WTC11 (cell line): ENCODE measurements at regions not wholly inside any gene's neighbourhood (a gene's known extent, or its start where the extent isn't known, plus 50 kb on each side); places are given as distances from the start of the nearest gene placed in this dataset.

Source experiments
- ATAC-seq: fragments of 200-7000 bp; cut with Tn5 transposase; 2 replicates; pipeline ENCODE4 v1.10.0; 2021; ENCODE audit warnings: mild to moderate bottlenecking, moderate library complexity
- CTCF ChIA-PET: fragments of 300-600 bp; sonication (Branson Sonifier 250); formaldehyde crosslinking; loops from one replicate; lab custom pipeline; 2021; ENCODE audit warnings: antibody characterized with exemption; lab: Charles Lee
- POLR2A ChIA-PET: fragments of 350-600 bp; sonication (Branson Sonifier 250); formaldehyde crosslinking; loops from one replicate; lab custom pipeline; 2021; ENCODE audit warnings: antibody characterized with exemption; lab: Charles Lee
- DNase-seq: peaks from one replicate; pipeline ENCODE4 v3.0.0; 2021; ENCODE audit warnings: low spot score
- H3K27ac Mint-ChIP-seq: 2 replicates; pipeline ENCODE4 v1.8.0; 2021; ENCODE audit warnings: mixed read lengths
- H3K27me3 Mint-ChIP-seq: 2 replicates; pipeline ENCODE4 v1.8.0; 2021; ENCODE audit warnings: low read depth, mild to moderate bottlenecking, moderate library complexity, mixed read lengths
- H3K36me3 Mint-ChIP-seq: 2 replicates; pipeline ENCODE4 v1.8.0; 2021; ENCODE audit warnings: mixed read lengths
- H3K4me1 Mint-ChIP-seq: 2 replicates; pipeline ENCODE4 v1.8.0; 2022; ENCODE audit warnings: mixed read lengths
- H3K4me3 Mint-ChIP-seq: 2 replicates; pipeline ENCODE4 v1.8.0; 2021; ENCODE audit warnings: mild to moderate bottlenecking, moderate library complexity, mixed read lengths
- H3K9me3 Mint-ChIP-seq: 2 replicates; pipeline ENCODE4 v1.8.0; 2021; ENCODE audit warnings: mixed read lengths
- CBFB ChIP-seq: sonication (generic); formaldehyde crosslinking; IDR thresholded peaks from 2 replicates; pipeline ENCODE4 v1.8.1; 2022; ENCODE audit warnings: mild to moderate bottlenecking, low read depth, missing genetic modification reagents
- GABPB1 ChIP-seq: sonication (generic); formaldehyde crosslinking; IDR thresholded peaks from 2 replicates; pipeline ENCODE4 v1.8.1; 2023; ENCODE audit warnings: mild to moderate bottlenecking, missing genetic modification reagents
- GTF2I ChIP-seq: fragments of 250-450 bp; sonication (Bioruptor Pico); conservative IDR thresholded peaks from 2 replicates; pipeline ENCODE4 v1.4.0; 2021; ENCODE audit warnings: mild to moderate bottlenecking
- MYBL2 ChIP-seq: sonication (generic); formaldehyde crosslinking; IDR thresholded peaks from 2 replicates; pipeline ENCODE4 v1.8.1; 2023; ENCODE audit warnings: mild to moderate bottlenecking, moderate library complexity, missing genetic modification reagents
- TF ChIP-seq, protein P1 (sequence below): sonication (generic); formaldehyde crosslinking; IDR thresholded peaks from 2 replicates; pipeline ENCODE4 v1.8.1; 2022; ENCODE audit warnings: mild to moderate bottlenecking, moderate library complexity, missing genetic modification reagents
- TF ChIP-seq, protein P2 (sequence below): fragments of 250-450 bp; sonication (Bioruptor Pico); IDR thresholded peaks from 2 replicates; pipeline ENCODE4 v1.9.0; 2021; ENCODE audit warnings: mild to moderate bottlenecking
- TF ChIP-seq, protein P3 (sequence below): sonication (generic); formaldehyde crosslinking; IDR thresholded peaks from 2 replicates; pipeline ENCODE4 v1.8.1; 2022; ENCODE audit warnings: low read depth, missing genetic modification reagents, borderline replicate concordance
- TF ChIP-seq, protein P4 (sequence below): sonication (generic); formaldehyde crosslinking; IDR thresholded peaks from 2 replicates; pipeline ENCODE4 v1.8.1; 2023; ENCODE audit warnings: mild to moderate bottlenecking, missing genetic modification reagents

DNA sequence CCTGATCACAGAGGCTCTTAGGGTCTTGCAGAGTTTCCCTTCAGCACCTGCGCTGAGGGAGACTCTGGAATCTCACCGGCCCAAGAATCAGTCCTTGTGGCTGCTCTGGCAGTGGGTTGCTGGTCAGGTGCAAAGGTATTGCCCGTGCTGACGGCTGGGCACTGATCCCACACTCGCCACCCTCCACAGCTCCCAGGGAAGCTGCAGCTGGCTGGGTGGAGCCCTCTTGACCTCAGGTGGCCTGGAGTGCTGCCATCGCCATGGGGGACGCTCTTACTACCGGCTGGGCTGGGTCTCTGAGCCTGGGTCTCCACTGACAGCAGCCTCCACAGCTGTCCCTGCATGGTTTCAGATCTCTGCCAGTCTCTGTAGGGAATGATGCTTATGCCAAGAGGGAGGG is 52.6 kb upstream of the EPHB3 start (continued):
- TF ChIP-seq, protein P1, sequence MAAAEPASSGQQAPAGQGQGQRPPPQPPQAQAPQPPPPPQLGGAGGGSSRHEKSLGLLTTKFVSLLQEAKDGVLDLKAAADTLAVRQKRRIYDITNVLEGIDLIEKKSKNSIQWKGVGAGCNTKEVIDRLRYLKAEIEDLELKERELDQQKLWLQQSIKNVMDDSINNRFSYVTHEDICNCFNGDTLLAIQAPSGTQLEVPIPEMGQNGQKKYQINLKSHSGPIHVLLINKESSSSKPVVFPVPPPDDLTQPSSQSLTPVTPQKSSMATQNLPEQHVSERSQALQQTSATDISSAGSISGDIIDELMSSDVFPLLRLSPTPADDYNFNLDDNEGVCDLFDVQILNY (CRISPR knock-in tag): no peak
- no peak for TF ChIP-seq CBFB (CRISPR knock-in tag)
- TF ChIP-seq GABPB1 (CRISPR knock-in tag): no peak
- TF ChIP-seq, protein P2, sequence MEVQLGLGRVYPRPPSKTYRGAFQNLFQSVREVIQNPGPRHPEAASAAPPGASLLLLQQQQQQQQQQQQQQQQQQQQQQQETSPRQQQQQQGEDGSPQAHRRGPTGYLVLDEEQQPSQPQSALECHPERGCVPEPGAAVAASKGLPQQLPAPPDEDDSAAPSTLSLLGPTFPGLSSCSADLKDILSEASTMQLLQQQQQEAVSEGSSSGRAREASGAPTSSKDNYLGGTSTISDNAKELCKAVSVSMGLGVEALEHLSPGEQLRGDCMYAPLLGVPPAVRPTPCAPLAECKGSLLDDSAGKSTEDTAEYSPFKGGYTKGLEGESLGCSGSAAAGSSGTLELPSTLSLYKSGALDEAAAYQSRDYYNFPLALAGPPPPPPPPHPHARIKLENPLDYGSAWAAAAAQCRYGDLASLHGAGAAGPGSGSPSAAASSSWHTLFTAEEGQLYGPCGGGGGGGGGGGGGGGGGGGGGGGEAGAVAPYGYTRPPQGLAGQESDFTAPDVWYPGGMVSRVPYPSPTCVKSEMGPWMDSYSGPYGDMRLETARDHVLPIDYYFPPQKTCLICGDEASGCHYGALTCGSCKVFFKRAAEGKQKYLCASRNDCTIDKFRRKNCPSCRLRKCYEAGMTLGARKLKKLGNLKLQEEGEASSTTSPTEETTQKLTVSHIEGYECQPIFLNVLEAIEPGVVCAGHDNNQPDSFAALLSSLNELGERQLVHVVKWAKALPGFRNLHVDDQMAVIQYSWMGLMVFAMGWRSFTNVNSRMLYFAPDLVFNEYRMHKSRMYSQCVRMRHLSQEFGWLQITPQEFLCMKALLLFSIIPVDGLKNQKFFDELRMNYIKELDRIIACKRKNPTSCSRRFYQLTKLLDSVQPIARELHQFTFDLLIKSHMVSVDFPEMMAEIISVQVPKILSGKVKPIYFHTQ (CRISPR knock-in tag): no peak

DNA sequence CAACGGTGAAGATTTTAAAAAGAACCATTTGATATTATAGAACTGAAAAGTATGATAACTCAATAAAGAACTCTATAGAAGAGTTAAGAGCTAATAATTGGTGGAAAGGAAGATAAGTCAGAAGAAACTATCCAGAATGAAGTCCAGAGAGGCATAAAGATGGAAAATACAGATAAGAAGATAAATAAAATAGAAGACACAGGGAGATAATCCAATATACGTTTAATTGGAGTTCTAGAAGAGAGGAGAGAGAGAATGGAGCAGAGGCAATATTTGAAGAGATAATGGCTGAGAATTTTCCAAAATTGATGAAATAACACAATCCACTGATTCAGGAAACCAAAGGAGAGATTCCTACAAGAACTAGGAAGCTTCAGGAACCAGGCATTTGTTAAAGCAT is 49.8 kb upstream of the EPHB3 start:
- no peak for DNase-seq
- H3K9me3 Mint-ChIP-seq: peaks cover 9% of the 10 kb centered on the region
- TF ChIP-seq GTF2I (CRISPR knock-in tag) (no peak), MYBL2 (no peak)
- TF ChIP-seq, protein P3, sequence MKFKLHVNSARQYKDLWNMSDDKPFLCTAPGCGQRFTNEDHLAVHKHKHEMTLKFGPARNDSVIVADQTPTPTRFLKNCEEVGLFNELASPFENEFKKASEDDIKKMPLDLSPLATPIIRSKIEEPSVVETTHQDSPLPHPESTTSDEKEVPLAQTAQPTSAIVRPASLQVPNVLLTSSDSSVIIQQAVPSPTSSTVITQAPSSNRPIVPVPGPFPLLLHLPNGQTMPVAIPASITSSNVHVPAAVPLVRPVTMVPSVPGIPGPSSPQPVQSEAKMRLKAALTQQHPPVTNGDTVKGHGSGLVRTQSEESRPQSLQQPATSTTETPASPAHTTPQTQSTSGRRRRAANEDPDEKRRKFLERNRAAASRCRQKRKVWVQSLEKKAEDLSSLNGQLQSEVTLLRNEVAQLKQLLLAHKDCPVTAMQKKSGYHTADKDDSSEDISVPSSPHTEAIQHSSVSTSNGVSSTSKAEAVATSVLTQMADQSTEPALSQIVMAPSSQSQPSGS (CRISPR knock-in tag): no peak
- TF ChIP-seq, protein P4, sequence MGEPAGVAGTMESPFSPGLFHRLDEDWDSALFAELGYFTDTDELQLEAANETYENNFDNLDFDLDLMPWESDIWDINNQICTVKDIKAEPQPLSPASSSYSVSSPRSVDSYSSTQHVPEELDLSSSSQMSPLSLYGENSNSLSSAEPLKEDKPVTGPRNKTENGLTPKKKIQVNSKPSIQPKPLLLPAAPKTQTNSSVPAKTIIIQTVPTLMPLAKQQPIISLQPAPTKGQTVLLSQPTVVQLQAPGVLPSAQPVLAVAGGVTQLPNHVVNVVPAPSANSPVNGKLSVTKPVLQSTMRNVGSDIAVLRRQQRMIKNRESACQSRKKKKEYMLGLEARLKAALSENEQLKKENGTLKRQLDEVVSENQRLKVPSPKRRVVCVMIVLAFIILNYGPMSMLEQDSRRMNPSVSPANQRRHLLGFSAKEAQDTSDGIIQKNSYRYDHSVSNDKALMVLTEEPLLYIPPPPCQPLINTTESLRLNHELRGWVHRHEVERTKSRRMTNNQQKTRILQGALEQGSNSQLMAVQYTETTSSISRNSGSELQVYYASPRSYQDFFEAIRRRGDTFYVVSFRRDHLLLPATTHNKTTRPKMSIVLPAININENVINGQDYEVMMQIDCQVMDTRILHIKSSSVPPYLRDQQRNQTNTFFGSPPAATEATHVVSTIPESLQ: no peak
- ChIA-PET POLR2A (no interaction called here), CTCF (interaction anchor here (2.7 to 5.6 kb wide), 7 partner anchors 14 to 166 kb away, joined by 15 to 104 read pairs (median 55); no protein-coding TSS in a partner anchor)
- no peaks in the 10 kb centered on the region; the same call in none of the 2 replicates for H3K36me3 Mint-ChIP-seq
- no peak overlapping the region for H3K4me3 Mint-ChIP-seq
- peaks cover 57% of the 10 kb centered on the region for H3K27me3 Mint-ChIP-seq
- H3K4me1 Mint-ChIP-seq: peaks cover 30% of the 10 kb centered on the region
- H3K27ac Mint-ChIP-seq: no peak overlapping the region
- no peak for ATAC-seq
